Stimulated activated CD4-positive, alpha-beta T cell treated with anti-CD3 and anti-CD28 coated beads, Interleukin-1b, Interleukin-23, amount 100 ng/mL, for 48 hours (primary cell): ENCODE measurements at regions not wholly inside any gene's neighbourhood (a gene's known extent, or its start where the extent isn't known, plus 50 kb on each side); places are given as distances from the start of the nearest gene placed in this dataset.
"Not testable (repeated sequence)": the region's sequence is repeated elsewhere in the genome, so short reads cannot be mapped to it uniquely, and the experiment has no call there.

ENCODE experiments used
- DNase-seq: peaks from one replicate; pipeline ENCODE4 v3.0.0-alpha.2; 2020

GRCh38 chr14:65972891-65973290 lies 513.3 kb upstream of the CCDC196 start:
- no peak for DNase-seq

GRCh38 chr14:65975865-65976264 lies 510.3 kb upstream of the CCDC196 start:
- no peak for DNase-seq

- no peak for DNase-seq
These were observed 509.3 kb upstream of the CCDC196 start for GRCh38 chr14:65976761-65977404.

- no peak for DNase-seq
These were observed 504.9 kb upstream of the CCDC196 start for GRCh38 chr14:65981192-65981843.

- DNase-seq = no peak
These were observed 500.1 kb upstream of the CCDC196 start for GRCh38 chr14:65986041-65986440.

GRCh38 chr14:65989981-65990380 lies 496.2 kb upstream of the CCDC196 start:
- DNase-seq = no peak

GRCh38 chr14:65991104-65991503 lies 495.1 kb upstream of the CCDC196 start:
- DNase-seq = no peak

- not testable (repeated sequence) for DNase-seq
These were observed 494.2 kb upstream of the CCDC196 start for GRCh38 chr14:65991935-65992334.

- DNase-seq = no peak
These were observed 493.1 kb upstream of the CCDC196 start for GRCh38 chr14:65993103-65993502.

- no peak for DNase-seq
These were observed 492.2 kb upstream of the CCDC196 start for GRCh38 chr14:65993996-65994395.

GRCh38 chr14:65997347-65997746 lies 488.8 kb upstream of the CCDC196 start:
- DNase-seq = no peak

GRCh38 chr14:65999865-66000264 lies 486.3 kb upstream of the CCDC196 start:
- DNase-seq = no peak

GRCh38 chr14:66000766-66001165 lies 485.4 kb upstream of the CCDC196 start:
- no peak for DNase-seq

- no peak for DNase-seq
These were observed 484.8 kb upstream of the CCDC196 start for GRCh38 chr14:66001356-66001755.

GRCh38 chr14:66003082-66003730 lies 483.0 kb upstream of the CCDC196 start:
- DNase-seq = no peak

- DNase-seq = no peak
These were observed 480.2 kb upstream of the CCDC196 start for GRCh38 chr14:66005900-66006434.

GRCh38 chr14:66008631-66009030 lies 477.5 kb upstream of the CCDC196 start:
- DNase-seq = no peak

GRCh38 chr14:66009089-66009488 lies 477.1 kb upstream of the CCDC196 start:
- DNase-seq = no peak

GRCh38 chr14:66010695-66011094 lies 475.5 kb upstream of the CCDC196 start:
- DNase-seq = no peak

GRCh38 chr14:66011855-66012254 lies 474.3 kb upstream of the CCDC196 start:
- DNase-seq = no peak

GRCh38 chr14:66013607-66014006 lies 472.6 kb upstream of the CCDC196 start:
- not testable (repeated sequence) for DNase-seq

GRCh38 chr14:66015071-66015780 lies 470.9 kb upstream of the CCDC196 start:
- no peak for DNase-seq

GRCh38 chr14:66017927-66018326 lies 468.2 kb upstream of the CCDC196 start:
- no peak for DNase-seq
